ENCODE measurements at regions not wholly inside any gene's neighbourhood (a gene's known extent, or its start where the extent isn't known, plus 50 kb on each side); places are given as distances from the start of the nearest gene placed in this dataset.

DNA sequence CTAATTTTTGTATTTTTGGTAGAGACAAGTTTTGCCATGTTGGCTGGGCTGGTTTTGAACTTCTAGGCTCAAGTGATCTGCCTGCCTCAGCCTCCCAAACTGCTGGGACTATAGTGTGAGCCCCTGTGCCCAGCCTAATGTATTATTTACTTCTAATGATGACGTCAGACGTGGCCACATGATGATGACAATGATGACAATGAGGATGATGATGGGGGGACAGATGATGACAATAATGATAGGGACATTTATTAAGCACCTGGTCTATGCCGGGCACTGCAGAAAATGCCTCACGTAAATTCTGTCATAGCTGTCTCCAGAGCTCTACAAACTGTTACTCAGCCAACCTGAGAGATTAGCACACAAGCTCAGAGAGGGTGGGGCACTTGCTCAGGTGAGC, 169.3 kb downstream of the SHANK2 start:
- TF ChIP-seq EP300 (IDR thresholded peaks at IDR 0.05), result no peak
- no peak for TF ChIP-seq CTCF (IDR thresholded peaks at IDR 0.05)
- no peak for TF ChIP-seq POLR2AphosphoS5 (IDR thresholded peaks at IDR 0.05)

Data from gastroesophageal sphincter (tissue), 3 donors.